Retinal pigment epithelial cell (primary cell): ENCODE measurements at regions not wholly inside any gene's neighbourhood (a gene's known extent, or its start where the extent isn't known, plus 50 kb on each side); places are given as distances from the start of the nearest gene placed in this dataset.
A peak's percentile ranks its signal among the peaks of the same experiment; 100 is the strongest.

Source experiments
- DNase-seq: peaks from one replicate; pipeline ENCODE4 v3.0.0-alpha.2; 2010; ENCODE audit warnings: low read depth
- H3K4me3 ChIP-seq: 2 replicates; pipeline ENCODE4 v1.5.1; 2011; ENCODE audit warnings: mild to moderate bottlenecking, low read length, control low read depth, moderate library complexity
- CTCF ChIP-seq: conservative IDR thresholded peaks from 2 replicates; pipeline ENCODE4 v1.5.1; 2011; ENCODE audit warnings: low read depth, low read length, control low read depth, inconsistent platforms

DNA sequence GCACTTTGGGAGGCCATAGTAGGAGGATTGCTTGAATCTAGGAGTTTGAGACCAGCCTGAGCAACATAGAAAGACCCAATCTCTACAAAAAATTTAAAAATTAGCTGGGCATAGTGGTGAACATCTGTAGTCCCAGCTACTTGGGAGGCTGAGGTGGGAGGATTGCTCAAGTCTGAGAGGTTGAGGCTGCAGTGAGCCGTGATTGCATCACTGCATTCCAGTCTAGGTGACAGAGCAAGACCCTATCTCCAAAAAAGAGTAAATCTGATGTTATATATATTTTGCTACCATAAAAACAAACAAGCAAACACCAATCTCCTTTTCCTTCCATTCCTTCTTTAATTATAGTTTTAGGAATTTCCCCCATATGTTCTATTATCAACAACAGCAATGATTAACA, 74.2 kb upstream of the RNU6-1 start:
- no peak for TF ChIP-seq CTCF

DNA sequence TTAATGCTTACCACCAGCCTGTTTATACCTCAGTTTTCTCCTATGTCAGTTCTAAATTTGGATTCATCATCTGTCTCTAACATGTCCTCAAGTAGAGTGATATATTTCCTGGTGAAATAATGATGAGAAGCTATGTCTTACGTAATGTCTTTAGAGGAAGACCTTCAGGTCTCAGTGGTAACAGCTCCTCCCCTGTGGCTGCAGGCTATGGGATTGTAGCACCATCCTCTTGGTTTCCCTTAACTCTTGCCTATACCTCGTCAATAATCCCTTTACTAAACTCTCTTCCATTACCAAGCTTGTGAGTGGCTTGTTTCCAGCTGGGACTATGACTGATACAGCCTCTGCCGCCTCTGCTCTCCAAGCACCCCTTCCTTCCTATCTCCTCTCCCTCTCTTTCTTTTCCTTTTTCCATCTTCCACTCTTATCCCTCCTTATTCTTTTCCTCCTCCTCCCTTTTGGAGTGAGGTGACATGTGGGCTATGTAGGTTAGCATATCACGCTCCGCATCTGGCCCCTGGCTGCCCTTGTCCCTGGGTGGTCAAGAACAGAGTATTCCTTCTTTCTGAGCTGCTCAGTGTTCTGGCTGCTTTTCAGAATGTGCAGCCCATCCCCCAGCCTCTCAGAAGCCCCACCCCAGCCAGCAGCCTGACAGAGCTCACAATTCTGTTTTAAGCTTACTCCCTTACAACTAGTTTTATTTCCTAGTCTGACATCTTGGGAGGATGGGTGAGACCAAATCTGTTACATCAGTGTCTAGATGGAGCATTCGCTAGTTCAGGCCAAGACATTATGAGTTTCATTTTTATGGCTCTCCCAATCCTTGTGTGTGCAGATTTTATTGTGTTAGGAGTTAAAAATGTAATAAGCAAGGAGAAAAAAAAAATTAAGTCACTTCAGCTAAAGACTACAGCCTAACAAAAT, 75.0 kb upstream of the RNU6-1 start:
- DNase-seq = peak; percentile 42
- H3K4me3 ChIP-seq = no peak overlapping the region
- no peak for TF ChIP-seq CTCF

More for the DNA sequence above, 74.2 kb upstream of the RNU6-1 start:
- H3K4me3 ChIP-seq = no peak overlapping the region
- no peak for DNase-seq

GRCh38 chr15:67915461-67916374, 75.9 kb upstream of the RNU6-1 start:
- no peak overlapping the region for H3K4me3 ChIP-seq
- peak; percentile 51 for DNase-seq
- no peak for TF ChIP-seq CTCF

- no peak overlapping the region for H3K4me3 ChIP-seq
- DNase-seq = no peak
- no peak for TF ChIP-seq CTCF
Observed at GRCh38 chr15:67916565-67916964, 76.7 kb upstream of the RNU6-1 start.

DNA sequence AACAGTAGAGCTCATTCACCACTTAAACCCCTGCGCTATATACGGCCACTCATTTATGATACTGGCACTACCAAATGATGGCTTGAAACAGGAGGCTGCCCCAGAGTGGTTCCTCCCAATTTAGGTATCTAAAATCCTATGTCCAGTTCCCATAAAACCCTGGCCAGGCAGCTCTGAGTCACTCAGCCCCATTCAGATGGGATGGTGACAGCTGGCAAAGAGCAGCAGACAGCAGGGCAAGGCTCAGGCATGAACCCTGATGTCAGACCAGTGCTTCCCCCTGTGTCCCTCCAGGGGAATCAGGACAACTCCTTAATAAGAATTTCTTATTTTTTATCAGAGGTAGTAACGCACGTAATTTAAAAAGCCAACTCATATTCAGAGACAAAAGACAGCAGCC, 77.2 kb upstream of the RNU6-1 start:
- no peak for DNase-seq
- H3K4me3 ChIP-seq = no peak overlapping the region
- TF ChIP-seq CTCF = no peak

DNA sequence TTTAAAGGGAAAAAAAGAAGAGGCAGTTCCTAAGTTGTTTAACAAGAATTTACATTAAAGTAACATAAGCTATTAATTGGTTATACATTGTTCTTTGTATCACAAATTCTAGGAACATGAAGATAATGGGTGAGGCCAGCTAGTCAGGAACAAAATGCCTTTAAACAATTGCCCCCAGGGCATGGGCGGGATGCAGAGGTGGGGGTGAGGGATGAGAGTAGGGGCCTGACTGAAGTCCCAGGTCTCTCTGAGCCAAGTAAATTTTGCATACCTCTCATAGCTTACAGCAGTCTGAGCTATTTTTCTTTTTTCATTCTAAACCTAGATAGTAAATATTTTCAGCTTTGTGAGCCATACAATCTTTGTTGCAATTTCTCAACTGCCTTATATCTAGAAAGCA, 77.8 kb upstream of the RNU6-1 start:
- no peak for DNase-seq
- TF ChIP-seq CTCF = no peak
- no peak overlapping the region for H3K4me3 ChIP-seq
